Cerebellar cortex (tissue), 1 donor: ENCODE measurements at regions not wholly inside any gene's neighbourhood (a gene's known extent, or its start where the extent isn't known, plus 50 kb on each side); places are given as distances from the start of the nearest gene placed in this dataset.
"Not testable (repeated sequence)": the region's sequence is repeated elsewhere in the genome, so short reads cannot be mapped to it uniquely, and the experiment has no call there.

Experiments used
- DNase-seq: peaks from one replicate; pipeline ENCODE4 v3.0.0-alpha.2; 2015; ENCODE audit warnings: low spot score

GRCh38 chr4:111404673-111405072 lies 740.6 kb upstream of the FAM241A start:
- DNase-seq, result no peak

GRCh38 chr4:111405989-111406388 lies 739.3 kb upstream of the FAM241A start:
- DNase-seq, result no peak

DNA sequence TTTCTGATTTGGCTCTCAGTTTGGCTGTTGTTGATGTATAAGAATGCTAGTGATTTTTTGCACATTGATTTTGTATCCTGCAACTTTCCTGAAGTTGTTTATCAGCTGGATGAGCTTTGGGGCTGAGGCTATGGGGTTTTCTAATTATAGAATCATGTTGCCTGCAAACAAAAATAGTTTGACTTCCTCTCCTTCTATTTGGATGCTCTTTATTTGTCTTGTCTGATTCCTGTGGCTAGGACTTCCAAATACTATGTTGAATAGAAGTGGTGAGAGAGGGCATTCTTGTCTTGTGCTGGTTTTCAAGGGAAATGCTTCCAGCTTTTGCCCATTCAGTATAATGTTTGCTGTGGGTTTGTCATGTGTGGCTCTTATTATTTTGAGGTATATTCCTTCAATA lies 734.7 kb upstream of the FAM241A start:
- DNase-seq, result no peak

- no peak for DNase-seq
Observed at GRCh38 chr4:111417521-111417920, 727.7 kb upstream of the FAM241A start.

DNA sequence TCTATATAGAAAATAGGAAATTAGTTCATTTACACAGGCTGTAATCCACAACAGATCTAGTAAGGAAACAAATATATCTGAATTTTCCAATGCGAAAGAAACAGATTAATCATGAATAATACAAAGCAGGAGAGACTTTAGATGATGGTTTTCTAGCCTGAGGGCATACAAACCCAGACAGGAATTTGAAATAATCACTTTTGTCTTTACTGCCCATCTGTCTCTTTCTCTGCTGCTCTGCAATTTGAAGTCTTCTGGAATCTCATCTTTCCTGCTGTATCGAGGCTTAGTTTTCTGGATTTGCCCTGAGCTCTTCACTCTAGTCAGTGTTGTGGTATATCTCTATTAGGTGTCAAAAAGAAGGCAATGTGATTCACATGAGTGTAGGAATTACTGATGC lies 711.8 kb upstream of the FAM241A start:
- no peak for DNase-seq

- no peak for DNase-seq
Observed at GRCh38 chr4:111434586-111434985, 710.7 kb upstream of the FAM241A start.

GRCh38 chr4:111435986-111436744 lies 709.1 kb upstream of the FAM241A start:
- no peak for DNase-seq

- DNase-seq, result no peak
Observed at GRCh38 chr4:111441687-111442086, 703.6 kb upstream of the FAM241A start.

DNA sequence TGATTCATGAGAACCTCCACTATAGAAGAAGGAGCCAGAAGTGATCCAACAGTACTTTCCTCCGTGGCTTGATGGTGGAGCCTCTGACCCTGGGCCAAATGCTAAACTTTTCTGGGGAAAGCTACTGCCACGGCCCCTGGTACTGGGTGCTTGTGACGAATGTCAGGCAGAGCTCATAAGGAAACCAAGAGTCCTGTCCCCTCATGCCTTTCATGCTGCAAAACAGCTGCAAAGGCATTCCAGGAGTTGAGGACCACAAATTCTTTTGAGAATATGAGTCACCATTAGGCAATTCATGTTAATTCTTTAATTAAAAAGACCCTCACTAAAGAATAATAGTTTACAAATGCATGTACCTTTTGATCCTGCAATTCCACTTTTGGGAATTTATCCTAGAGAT lies 700.4 kb upstream of the FAM241A start:
- DNase-seq, result not testable (repeated sequence)

DNA sequence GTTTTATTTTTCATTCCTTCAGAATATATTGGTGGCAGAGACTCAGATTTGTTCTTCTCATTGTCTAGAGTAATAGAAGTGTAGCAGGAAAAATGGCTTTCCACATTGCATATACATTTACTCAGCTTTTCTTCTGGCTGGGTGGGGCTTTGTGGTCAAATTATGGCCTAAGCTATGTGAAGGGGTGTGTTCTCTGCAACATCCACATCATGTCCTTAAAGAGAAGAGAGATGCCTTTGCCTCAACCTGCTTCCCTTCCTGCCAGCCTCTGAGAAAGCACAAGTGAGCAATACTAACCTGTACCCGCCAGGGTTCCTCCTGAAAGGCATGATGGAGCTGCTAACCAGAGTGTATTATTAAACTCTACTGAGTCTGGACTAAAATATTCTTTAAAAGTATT lies 695.6 kb upstream of the FAM241A start:
- no peak for DNase-seq

DNA sequence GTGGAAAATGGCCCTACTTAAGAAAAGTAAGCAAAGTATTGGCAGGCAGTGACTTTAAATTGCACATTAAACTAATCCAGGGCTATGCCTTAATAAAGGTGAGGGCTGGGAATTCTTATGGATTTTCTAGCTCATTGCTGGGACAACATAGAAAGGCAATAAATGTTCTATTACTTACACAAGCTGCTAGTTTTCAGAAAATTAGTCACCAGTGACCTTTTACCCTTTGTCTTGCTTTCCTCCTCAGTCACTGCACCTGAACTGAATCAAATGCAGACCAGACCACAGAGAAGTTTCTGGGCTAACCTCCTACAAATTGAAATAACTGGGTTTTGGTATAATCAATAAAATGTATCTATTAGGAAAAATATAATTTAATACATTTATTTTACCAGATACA lies 694.4 kb upstream of the FAM241A start:
- no peak for DNase-seq

DNA sequence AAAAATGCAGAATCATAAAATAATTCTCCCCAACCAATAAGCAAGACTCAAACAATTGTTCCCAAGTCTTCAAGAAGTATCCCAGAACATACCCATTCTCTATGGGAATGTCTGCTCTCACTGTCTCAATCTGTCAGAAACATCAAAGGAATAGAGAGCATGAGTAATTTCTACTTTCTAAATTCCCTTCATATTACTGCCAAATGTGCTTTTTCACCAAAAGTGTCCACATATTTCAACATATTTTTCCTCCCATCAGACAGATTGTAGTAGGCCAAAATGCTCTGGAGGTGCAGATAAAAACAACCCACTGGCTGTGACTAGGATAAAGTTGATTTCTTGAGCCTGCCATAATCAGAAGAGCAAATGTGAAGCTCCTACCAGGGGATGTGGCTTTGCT lies 692.0 kb upstream of the FAM241A start:
- DNase-seq, result no peak

- DNase-seq, result no peak
Observed at GRCh38 chr4:111454961-111455360, 690.3 kb upstream of the FAM241A start.

GRCh38 chr4:111464251-111465045 lies 680.8 kb upstream of the FAM241A start:
- no peak for DNase-seq

- no peak for DNase-seq
Observed at GRCh38 chr4:111466811-111467604, 678.2 kb upstream of the FAM241A start.

- DNase-seq, result peak; percentile 13
Observed at GRCh38 chr4:111475001-111475400, 670.3 kb upstream of the FAM241A start.

DNA sequence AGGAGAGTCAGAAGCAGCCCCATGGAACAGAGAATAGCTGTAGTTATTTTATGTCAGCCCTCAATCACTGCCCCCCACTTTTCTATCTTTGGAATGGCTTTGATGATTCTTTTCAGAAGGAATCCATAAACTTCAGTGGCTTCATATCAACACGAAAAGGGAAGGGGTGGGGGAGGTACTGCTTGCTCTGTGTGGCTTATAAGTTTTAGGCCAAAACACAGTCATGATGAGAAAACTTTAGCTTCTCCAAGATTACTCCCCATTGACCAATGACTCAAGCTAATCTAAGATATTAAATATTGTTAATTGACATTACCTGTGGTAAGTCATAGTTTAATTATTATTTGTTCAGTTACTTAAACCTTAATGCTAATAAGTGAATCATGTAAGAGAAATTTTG lies 669.6 kb upstream of the FAM241A start:
- no peak for DNase-seq

- no peak for DNase-seq
Observed at GRCh38 chr4:111480510-111480909, 664.7 kb upstream of the FAM241A start.

DNA sequence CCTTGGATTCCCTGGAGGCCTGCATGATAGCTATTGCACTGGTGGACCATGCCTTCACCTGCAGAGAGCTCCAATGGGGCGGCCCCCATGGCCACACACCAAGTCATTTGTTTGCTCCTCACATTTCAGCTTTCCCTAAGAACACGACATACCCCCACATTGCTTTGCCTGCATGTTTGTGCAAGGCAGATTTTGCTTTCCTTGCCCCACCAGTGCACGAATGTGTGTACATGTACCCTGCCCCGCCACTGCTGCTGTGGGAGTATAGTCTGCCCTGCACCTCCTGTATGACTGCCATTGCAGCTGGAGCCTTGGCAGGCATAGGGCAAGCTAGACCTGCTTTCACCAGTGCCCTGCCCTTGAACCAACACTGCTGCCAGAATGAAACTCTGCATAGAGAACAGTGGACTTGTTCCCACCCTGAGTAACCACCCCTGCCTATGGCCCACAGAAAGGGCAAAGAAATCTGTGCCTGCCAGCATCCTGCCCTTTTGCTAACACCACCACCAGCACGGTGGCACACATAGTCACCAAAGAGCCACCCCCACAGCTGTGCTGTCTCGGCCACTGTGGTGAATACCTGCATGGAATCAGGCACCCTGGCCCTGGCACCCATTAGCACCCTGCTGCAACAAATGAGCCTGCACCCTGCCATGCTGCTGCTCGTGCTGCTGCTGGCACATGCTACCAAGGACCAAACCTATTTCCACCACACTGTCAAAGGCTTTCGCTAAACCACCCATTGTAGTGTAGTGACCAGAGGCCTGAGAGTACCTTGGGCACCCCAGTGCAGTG lies 661.7 kb upstream of the FAM241A start:
- no peak for DNase-seq

DNA sequence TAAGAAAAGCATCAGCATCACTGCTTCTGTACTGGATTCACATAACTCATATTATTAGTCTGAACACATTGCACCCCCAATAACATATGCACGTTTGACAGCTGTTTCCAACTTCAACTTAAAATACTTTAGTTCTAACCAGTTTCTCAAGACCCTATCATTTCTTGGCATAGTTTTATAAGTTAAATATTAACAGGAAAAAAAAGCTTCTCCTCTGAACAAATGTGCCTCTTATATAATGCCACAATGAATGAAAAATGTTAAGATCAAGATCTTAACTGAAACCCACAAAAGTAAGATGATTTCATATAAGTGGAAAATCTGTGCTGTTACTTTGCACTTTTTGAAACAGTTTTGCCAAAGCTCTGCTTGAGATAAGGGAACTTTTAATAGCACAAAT lies 652.8 kb upstream of the FAM241A start:
- DNase-seq, result no peak

- no peak for DNase-seq
Observed at GRCh38 chr4:111494471-111494870, 650.8 kb upstream of the FAM241A start.

DNA sequence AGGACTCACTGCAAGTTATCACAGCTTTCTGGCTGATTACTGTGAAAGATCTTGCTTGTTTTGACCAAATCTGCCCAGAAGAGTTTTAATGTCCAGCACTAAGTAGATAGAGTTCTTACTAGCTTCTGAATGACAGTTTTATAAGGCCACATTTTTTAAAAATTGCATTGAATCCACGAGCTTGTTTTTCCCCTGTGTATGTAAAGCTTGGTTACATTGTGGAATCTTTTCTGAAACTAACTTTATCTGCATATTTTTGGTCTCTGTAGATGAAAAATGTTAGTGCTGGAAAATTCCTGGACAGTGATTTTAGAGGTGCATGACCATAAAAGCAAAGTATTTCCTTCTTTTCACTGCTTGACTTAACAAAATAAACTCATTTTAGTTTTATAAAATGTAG lies 650.3 kb upstream of the FAM241A start:
- no peak for DNase-seq
